COLO829 (cell line): ENCODE measurements at regions not wholly inside any gene's neighbourhood (a gene's known extent, or its start where the extent isn't known, plus 50 kb on each side); places are given as distances from the start of the nearest gene placed in this dataset.
A peak's percentile ranks its signal among the peaks of the same experiment; 100 is the strongest.
"Not testable (repeated sequence)": the region's sequence is repeated elsewhere in the genome, so short reads cannot be mapped to it uniquely, and the experiment has no call there.

Experiments used
- DNase-seq: peaks from one replicate; pipeline ENCODE4 v3.0.0; 2012; ENCODE audit warnings: low spot score

DNA sequence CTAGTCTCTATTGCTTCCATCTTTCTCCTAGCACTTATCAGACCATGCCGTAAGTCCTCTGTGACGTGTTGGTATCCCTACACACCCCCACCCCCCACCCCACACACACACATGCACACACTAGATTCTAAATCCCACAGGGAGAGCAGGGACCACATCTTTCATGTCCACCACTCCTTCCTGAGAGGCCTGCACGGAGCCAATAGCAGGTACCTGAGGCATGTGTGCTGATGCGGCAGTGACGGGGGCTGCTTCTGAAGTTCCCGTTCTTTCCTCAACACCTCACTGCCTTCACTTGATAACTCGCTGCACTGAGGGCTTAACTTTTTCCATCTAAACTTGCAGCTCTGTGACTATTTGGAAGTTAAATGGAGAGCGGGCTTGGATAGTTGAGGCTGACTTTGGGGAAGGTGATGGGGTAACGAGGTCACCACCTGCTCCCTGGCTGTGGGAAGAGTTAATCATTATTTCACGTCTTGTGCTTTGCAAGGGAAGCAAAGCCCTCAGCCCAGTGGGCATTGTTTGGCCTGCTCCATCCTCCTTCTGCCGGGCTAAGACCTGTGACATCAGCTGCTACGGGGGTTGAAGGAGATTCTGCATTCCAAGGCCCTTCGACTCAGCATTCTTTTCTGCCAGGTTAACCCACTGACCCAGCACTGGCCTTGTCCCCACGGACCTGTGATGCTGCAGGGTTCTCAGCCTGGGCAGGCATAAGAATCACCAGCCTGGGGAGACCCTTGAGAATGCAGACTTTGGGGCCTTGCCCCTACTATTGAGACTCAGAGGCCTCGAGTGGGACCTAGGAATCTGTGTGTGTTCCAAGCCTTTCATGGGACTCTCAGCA is 187.8 kb downstream of the ANKRD60 start:
- DNase-seq: no peak

DNA sequence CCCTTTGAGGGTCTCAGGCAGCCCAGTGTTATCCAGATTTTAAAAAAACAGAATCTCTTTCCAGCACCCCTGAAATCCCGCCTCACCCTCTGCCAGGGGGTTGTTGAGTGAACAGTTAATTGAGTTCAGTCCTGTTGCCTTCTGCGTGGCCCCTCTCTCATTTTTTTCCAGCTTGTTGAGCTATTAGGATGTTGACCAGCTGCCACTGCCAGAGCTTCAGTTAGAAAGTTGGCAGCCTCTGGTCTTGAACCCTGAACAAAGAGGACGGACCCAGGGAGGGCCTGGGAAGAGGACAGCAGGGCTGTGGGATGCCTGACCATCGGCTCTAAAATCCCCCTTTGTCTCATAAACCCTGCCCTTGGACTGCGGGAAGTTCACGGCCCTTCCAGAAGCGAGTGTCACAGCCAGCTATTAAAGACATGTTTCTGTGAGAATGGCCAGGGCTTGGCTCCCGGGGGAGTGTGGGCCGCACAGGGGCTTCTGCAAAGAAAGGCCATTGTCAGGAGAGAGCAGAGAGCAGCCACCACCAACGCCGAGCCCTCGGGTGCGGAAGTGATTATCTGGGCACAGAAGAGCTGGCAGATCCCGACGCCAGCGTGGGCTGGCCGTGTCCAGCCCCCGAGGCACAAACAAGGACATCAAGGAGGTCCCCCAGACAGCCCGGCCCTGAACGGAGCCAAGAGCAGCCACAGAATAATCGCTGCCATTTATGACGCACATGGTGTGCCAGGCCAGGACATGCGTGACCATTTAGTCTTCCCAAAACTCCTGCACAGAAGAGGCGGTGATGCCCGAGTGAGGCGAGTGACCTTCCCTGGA is 189.0 kb downstream of the ANKRD60 start:
- DNase-seq: peak; percentile 99

DNA sequence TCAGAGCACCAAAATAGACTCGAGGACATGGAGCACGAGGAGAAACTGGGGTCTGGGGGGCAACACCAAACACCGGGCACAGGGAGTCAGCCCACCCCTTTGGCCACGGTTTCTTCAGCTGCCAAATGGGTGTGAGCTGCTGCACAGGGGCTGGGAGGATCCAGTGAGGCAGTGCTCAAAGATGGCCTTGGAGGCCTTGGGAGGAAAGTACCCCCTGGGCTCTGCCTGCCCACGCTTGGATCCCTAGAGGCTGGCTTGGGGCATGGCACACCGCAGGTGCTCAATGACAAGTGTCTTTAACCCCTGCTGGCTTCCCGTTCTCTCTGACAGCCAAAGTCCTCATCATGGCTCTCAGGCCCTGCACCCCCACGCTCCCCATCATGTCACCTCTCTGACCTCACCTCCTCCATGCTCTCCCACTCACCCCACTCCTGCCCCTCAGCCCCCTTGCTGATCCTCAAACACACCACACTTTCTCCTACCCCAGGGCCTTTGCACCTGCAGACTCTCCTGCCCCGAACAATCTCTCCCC is 190.3 kb downstream of the ANKRD60 start:
- no peak for DNase-seq

DNA sequence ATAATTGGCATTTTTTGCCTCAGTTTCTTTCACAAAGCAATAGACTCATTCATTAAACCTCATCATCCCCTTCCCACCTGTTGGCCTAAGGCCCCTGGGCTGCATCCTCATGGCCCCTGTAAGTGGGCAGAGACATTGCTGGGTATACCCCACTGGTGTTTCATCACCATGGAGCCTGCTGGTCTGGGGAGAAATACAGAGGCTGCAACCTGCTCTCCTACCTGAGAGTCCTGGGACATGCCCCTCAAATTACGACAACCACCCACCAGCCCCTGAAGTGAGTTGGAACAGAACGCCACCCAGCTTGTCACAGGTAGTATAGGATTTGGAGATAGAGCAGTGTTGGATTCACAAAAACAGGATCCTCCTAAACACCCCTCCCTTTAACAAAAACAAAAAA is 190.8 kb downstream of the ANKRD60 start:
- DNase-seq: no peak

DNA sequence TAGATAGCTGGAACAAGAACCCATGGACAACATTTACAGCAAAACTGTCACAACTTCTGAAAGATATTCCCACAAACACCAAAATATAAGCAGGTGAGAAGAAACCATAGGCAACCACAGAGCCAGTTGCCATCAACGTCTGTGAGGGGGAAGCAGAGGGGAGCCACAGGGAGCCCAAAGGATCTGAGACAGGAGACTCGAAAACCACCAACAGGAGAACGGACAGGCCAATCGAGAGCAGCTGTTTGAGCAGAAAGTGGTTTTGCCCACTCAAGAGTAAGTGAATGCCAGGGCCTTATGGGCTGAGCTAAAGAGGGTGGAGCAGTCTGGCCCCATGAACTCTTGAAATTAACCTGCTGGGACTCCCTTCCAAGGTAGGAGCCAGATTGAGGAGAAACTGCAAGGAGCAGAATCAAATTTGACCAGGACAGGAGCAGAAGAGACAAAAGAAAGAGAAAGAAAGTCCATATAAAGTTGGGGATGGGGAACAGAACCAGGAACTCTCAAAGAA is 195.4 kb downstream of the ANKRD60 start:
- no peak for DNase-seq

DNA sequence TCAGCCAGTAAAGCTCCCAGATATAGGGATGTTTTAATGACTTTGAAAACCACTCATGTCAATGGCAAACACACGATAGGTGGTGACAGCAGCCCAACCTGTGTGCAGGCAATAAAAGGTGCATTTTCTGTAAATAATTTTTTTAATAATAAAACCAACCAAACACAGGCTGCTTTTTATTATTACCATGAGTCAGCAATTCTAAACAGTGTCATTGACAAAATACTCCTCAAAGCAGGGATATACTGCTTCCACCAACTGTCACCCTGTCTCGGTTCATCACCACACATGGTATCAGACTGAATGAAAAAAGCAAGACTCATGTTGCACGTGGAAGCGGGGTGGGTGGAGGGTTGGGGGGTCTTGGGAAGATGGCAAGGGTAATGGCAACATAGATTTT is 195.9 kb downstream of the ANKRD60 start:
- DNase-seq: no peak

DNA sequence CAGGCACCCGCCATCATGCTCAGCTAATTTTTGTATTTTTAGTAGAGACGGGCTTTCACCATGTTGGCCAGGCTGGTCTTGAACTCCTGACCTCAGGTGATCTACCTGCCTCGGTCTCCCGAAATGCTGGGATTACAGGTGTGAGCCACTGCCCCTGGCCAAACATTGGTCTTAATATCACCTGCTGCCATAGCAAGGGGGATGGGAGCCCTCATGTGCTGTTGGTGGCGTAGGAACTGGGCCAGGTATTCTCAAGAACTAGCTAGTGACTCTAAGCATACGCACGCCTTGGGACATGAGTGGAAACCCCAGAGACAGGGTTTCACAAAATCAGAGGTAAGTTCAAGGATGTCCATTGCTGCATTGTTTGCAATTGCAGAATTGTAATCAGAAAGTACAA is 197.1 kb downstream of the ANKRD60 start:
- not testable (repeated sequence) for DNase-seq

DNA sequence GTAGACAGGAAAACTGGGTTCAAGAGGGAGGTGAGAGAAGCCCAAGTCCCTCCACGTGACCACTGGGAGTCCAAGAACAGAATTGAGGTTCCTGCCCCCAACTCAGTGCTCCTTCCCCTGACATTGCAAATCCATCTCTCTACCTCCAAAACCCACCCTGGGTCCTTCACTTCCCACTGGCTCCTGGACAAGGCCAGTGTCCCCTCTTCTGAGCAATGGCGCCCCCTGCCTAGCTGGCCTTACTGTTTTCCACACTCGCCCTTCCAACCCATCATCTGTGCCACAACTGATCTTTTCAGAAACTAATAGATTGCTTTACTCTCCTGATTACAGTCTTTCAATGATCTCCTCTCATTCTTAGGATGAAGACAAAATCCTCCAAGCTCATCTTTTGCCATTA is 200.3 kb downstream of the ANKRD60 start:
- DNase-seq: no peak

DNA sequence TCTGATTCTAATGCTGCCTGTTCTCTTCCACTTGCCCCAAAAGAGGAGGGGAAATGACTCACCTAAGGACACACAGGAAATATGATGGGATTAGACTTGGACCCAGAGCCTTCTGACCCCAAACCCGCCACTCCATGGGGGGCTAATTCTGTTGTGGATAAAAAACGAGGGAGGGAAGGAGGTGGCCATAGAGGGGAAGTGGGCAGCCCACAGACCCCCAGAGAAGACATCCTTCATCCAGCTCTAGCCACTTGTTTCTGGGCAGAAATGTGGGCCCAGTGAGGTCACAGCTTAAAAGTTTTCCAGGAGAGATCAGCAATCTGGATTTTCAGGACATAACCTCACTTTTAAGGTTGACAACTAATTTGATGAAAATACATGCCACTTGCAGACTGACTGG is 202.1 kb downstream of the ANKRD60 start:
- no peak for DNase-seq

DNA sequence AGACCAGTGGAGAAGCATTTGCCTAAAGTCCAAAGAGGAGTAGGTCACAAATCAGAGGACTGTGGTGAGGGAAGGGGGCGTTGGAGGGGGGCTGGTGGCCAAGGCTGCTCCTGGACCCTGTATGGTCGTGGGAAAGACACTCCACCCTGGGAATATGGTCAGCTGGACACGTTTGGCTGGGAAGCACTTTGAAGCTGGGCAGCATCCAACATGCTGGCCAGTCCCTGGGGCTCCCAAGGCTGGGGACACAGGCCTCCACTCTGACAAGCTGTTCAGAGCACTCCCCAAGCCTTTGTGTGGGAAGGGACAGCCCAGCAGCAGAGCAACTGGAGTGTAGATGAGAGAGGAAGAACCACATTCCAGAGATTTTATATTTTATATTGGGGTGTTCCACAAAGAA is 203.2 kb downstream of the ANKRD60 start:
- DNase-seq: no peak

DNA sequence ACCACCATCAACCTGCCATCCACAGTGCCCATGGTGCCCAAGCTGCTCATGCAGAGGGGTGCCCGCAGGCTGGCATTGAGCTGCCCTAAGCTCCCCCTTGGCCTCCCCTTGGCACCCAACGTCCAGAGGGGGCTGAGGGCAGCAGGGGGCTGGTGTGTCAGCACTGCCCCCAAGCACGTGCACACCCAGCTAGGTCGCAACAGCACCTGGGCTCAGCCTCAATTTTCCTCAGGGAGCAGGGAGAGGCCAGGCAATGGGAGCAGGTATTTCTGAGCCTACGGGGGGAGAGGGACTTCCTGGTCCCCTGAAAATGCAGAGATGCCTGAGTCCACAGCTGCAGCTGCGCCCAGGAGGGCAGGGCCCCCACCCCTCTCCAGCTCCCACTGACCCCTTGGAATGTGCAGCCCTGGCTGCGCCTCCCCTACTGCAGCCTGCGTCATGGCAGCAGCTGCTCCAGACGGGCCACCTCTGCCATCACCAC is 204.2 kb downstream of the ANKRD60 start:
- DNase-seq: no peak

DNA sequence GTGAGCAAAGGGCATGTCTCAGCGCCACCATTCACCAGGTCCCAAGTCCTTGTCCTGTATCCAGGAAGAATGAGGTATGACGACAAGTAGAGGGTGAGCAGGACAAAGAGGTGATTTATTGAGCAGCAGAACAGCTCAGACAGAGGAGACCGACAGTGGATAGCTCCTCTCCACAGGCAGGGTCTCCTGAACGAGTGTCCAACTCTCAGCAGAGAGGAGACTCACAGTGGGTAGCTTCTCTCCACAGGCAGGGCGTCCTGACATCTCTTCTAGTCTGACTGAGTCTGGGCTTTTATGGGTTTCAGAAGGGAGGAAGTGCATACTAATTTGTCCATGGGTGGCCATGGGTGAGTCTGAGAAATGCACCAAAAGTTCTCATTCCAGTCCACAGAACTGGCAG is 204.7 kb downstream of the ANKRD60 start:
- DNase-seq: no peak

DNA sequence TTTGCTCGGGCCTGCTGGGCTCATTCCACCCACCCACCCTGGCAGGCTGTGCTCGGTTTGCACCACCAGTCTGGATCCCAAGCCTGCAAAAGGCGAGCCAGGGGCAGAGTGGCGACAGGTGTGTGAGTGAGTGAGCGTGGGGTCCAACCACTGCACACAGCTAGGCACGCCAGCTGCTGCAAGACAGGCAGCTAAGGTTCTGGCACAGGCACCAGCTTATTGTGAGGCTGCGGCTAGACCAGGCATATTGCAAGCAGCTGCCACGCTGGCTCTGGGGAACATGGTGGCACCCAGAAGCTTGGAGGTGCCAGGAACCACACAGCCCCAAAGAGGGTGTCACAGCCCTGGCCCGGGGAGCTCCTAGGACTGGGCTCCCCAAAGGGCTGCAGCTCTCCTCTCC is 205.1 kb downstream of the ANKRD60 start:
- no peak for DNase-seq

DNA sequence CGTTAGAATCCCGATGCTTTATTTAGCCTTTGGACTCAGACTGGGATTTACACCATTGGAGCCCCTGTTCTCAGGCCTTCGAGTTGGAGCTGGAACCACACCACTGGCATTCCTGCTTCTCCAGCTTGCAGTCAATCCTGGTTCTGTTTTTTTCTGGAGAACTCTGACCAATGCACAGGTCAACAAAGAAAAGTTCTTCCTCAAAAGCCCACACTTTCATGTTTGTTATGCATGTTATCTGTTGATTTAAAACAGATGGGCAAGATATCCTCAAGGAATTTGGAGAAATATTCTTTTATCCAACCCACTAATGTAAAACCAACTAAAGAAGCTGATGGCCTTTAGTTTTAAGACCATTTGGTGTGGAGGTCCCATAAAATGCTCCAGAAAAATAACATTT is 205.7 kb downstream of the ANKRD60 start:
- no peak for DNase-seq

DNA sequence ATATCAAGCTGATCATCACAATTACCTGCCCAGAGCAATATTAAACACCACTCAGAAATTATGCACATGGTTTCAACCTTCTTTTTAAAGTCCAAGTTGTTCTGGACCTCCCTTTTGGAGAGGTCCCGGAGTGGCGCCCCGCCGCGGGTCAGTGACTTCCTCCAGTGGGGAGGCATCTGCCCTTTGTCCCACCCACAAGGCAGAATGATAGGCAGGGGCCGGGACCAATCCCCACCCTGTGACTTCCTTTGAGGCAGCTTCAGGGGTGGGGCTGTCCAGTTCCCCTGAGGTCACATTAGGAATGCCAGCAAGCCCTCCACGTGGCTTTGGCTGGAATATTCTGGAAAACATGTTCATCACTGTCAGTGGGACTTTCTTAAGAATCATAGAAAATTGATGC is 207.0 kb downstream of the ANKRD60 start:
- DNase-seq: no peak

DNA sequence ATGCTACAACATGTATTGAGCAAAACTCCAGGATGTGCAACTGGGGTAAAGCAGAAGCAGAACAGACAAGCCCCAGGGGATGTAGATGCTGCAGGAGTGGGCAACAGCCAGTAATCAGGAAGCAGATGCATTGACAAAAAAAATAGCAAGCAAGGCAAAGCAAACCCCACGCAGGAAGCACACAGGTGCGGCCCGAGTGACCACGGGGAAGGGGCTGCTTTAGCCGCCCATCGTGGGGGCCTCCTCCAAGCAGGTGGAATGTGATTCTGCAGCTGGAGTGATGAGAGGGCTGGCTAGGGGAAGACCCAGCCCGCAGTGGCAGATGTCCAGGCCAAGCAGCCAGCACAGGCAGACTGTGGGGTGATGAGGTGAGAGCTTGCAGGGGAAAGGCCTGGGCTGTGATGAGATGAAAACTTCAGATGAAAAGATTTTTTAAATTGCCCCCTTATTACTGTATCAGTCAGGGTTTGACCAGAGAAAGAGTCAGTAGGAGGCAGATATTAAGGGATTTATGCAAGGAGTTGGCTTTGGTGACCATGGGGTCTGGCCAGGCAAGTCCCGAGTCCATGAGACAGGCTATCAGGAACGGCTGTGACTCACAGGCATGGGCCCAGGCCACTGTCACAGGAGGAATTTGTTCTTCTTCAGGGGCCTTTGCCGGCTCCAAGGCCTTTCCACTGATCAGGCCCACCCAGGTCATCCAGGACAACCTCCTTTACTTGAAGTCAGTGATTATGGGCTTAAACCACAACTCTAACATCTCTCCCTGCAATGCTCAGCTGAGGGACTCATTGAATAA is 207.6 kb downstream of the ANKRD60 start:
- DNase-seq: no peak

DNA sequence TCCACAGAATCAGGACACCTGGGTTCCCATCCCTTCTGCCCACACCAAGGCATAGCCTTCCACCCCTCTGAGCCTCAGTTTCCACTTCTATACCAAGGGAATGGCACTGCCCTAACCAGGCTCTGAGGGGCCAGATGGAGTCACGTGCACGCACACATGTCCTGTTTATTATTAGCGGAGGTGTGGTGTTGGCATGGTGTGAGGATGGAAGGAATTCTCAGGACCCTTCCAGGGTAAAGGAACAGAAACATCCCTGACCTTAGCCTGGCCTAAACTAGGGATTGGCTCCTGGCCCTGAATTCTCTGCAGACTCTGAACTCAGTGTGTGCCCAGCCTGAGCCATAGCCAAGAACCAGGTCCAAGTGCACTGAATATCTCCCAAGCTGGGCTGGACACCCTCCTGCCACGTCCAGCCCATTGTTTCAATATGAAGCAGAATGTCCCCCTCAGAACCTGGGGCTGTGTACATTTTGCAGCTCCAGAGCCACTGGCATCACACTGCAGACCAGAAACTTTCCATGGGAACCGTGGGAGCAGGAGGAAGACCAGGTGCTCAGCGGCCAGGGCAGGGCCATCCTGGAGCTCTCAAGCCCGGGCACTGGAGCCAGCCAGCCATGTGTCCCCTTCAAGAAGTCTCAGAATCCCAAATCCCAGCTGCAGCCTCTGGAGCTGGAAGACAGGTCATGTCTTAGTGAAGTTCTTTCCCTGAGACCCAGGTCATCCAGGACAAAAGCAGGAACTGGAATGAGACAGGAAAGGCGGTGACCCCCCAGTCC is 208.4 kb downstream of the ANKRD60 start:
- no peak for DNase-seq

DNA sequence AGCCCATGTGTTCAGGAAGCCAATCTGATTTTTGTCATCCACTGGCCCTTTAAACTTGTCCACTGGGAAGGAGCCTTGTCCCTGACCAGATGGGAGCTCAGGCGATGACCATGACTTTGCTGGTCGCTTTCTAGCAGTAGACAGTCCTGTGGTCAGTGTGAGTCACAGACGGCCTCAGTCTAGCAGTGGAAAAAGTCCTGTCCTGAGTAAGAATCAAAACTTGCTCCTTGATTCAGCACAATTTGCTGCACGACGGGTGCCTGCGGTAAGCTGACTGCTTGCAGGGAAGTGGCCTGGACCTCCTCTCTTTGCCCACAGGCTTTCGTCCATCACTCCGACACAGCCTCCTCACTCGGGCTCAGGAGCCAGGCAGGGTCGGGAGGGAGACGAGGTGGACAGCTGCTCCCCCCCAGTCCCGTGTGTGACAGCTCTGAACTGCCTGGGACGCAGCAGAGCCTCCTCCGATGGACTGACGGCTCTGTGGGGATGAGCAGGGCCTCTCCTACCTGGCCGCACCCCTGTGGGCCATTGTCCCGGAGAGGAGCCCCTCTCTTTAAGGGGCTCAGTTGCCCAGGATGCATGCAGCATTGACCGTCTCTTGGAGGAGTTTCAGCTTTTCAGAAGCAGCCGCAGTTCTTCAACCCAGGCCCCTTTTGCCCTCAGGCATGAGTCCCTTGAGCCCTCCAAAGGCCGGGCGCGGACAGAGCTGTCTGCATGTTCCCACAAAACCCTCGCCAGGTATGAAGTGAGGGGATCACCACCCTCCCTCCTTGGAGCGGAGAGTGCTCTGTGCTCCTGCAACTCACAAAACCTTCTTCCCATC is 209.2 kb downstream of the ANKRD60 start:
- no peak for DNase-seq

DNA sequence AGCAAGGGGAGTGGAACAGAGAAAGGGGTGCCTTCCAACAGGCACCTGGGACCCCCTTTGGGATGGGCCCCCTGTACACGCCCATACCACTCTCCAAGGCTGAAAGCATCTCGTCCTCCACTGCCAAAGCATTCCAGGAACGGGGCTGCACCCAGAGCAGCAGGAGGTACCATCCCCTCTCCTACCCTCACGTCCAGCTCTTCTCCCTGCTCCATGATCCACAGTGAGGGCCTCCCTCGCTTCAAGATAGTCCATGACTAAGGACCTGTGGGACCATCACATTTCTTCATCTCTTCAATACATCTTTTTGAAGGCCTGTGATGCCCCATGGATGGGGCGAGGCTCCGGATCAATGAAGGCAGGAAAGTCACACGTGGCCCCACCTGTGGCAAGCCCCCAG is 209.9 kb downstream of the ANKRD60 start:
- DNase-seq: no peak

DNA sequence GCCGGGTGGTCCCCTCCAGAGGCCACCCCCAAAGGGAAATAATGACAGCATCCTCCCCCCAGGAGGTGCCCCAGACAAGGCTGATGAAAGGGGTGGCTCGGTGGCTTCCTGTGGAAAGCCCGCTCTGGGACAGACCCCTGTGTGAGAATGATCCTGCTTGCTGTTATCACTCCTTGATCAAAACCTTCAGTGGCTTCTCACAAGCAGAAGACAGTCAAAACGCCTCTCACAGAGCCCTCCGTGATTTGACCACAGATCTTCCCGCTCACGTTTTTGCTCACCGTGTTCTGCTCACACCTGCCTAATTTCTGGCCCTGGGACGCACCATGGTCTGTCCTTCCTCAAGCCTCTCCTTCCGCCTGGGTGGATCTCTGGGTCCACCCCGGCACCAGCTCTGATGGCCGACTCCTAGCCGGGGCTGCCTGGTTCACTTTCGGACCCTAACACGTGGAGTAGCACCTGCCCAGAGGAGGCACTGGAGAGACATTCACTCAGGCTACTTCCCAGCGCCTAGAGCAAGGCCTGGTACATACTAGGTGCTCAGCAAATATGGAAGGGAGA is 210.4 kb downstream of the ANKRD60 start:
- no peak for DNase-seq
